GM12878 (cell line): ENCODE measurements at regions not wholly inside any gene's neighbourhood (a gene's known extent, or its start where the extent isn't known, plus 50 kb on each side); places are given as distances from the start of the nearest gene placed in this dataset.

Experiments
- ATAC-seq: fragments of 200-7000 bp; cut with Tn5 transposase; 3 replicates; pipeline ENCODE4 v1.9.1; 2020; ENCODE audit warnings: mild to moderate bottlenecking, moderate library complexity
- BruUV-seq: library from RNA; stranded (reverse); fragments of 400-500 nt; replicated peaks from 2 replicates; lab custom pipeline; 2021; lab: Mats Ljungman, UMichigan
- CTCF ChIA-PET: fragments of 300-600 bp; sonication (Branson Sonifier 250); formaldehyde crosslinking; extraction: SDS; loops from one replicate; lab custom pipeline; 2021; ENCODE audit warnings: inconsistent platforms; lab: Yijun Ruan, JAX
- POLR2A ChIA-PET: fragments of 350-600 bp; formaldehyde crosslinking; extraction: SDS; loops from one replicate; lab custom pipeline; 2021; ENCODE audit warnings: inconsistent platforms; lab: Charles Lee
- RAD21 ChIA-PET: fragments of 300-600 bp; sonication (Branson Sonifier 250); formaldehyde crosslinking; loops from one replicate; lab custom pipeline; 2023; ENCODE audit warnings: antibody characterized with exemption; ENCODE audit not compliant: unreplicated experiment; lab: Charles Lee
- SMC1A ChIA-PET: fragments of 300-600 bp; sonication (Branson Sonifier 250); formaldehyde crosslinking; loops from one replicate; lab custom pipeline; 2023; ENCODE audit not compliant: unreplicated experiment, uncharacterized antibody; lab: Charles Lee
- DNase-seq: peaks from one replicate; pipeline ENCODE4 v3.0.0-alpha.2; 2011; ENCODE audit warnings: low read depth, low spot score
- FAIRE-seq: peaks from 3 replicates; lab custom pipeline; 2011; peaks lifted over from hg19 to GRCh38; lab: Jason Lieb, UNC
- H2AFZ ChIP-seq: 2 replicates; pipeline ENCODE4 v1.6.0; 2011; ENCODE audit warnings: low read depth, low read length, control low read depth; ENCODE audit not compliant: control insufficient read depth
- H3K27ac ChIP-seq: 2 replicates; pipeline ENCODE4 v1.5.1; 2011; ENCODE audit warnings: control low read depth; ENCODE audit not compliant: control insufficient read depth, insufficient read depth
- H3K27me3 ChIP-seq, 2 experiments: replicated peaks in 1 of 2; 2 replicates each; pipeline versions ENCODE4 v1.6.0 to v1.6.1; 2011; ENCODE audit warnings: low read length in 1 of 2; ENCODE audit not compliant: control insufficient read depth in 2 of 2, insufficient read depth in 2 of 2
- H3K36me3 ChIP-seq, 2 experiments: 2 replicates each; pipeline ENCODE4 v1.5.1; 2011; ENCODE audit warnings: low read length in 1 of 2; ENCODE audit not compliant: control insufficient read depth in 2 of 2, insufficient read depth in 2 of 2
- H3K4me1 ChIP-seq: 2 replicates; pipeline ENCODE4 v1.6.1; 2011; ENCODE audit warnings: mild to moderate bottlenecking, low read length, moderate library complexity, mixed read lengths; ENCODE audit not compliant: control insufficient read depth, insufficient read depth
- H3K4me2 ChIP-seq: 2 replicates; pipeline ENCODE4 v1.6.0; 2011; ENCODE audit warnings: control low read depth; ENCODE audit not compliant: control insufficient read depth, insufficient read depth
- H3K4me3 ChIP-seq: fragments of 200-600 bp; sonication (generic); 2 replicates; pipeline ENCODE4 v1.5.1; 2016
- H3K79me2 ChIP-seq: 2 replicates; pipeline ENCODE4 v1.6.0; 2011; ENCODE audit warnings: low read length; ENCODE audit not compliant: control insufficient read depth, insufficient read depth
- H3K9ac ChIP-seq: 2 replicates; pipeline ENCODE4 v1.8.0; 2011; ENCODE audit warnings: low read length, control low read depth, mixed read lengths; ENCODE audit not compliant: control insufficient read depth, insufficient read depth
- H3K9me3 ChIP-seq: replicated peaks from 3 replicates; pipeline ENCODE4 v1.5.1; 2011; ENCODE audit warnings: mild to moderate bottlenecking, low read length; ENCODE audit not compliant: control insufficient read depth, insufficient read depth
- H4K20me1 ChIP-seq: 2 replicates; pipeline ENCODE4 v1.6.0; 2011; ENCODE audit not compliant: control insufficient read depth, insufficient read depth
- BMI1 ChIP-seq: fragments of 450-650 bp; IDR thresholded peaks from 2 replicates; pipeline ENCODE4 v1.6.1; 2016; ENCODE audit warnings: mild to moderate bottlenecking, moderate library complexity, borderline replicate concordance
- ESRRA ChIP-seq: IDR thresholded peaks from 2 replicates; pipeline ENCODE4 v1.6.1; 2012; ENCODE audit warnings: mild to moderate bottlenecking, low read length, improper control_type of control experiment
- KAT2A ChIP-seq: conservative IDR thresholded peaks from 2 replicates; pipeline ENCODE4 v1.6.1; 2011; ENCODE audit warnings: low read depth, low read length; ENCODE audit not compliant: control insufficient read depth
- KDM1A ChIP-seq: fragments of 200-600 bp; sonication (generic); IDR thresholded peaks from 2 replicates; pipeline ENCODE4 v1.6.1; 2016; ENCODE audit warnings: borderline replicate concordance
- MYB ChIP-seq: fragments of 150-350 bp; IDR thresholded peaks from 2 replicates; pipeline ENCODE4 v1.6.1; 2014; ENCODE audit warnings: mild to moderate bottlenecking, low read depth, low read length, borderline replicate concordance
- NFXL1 ChIP-seq: fragments of 450-650 bp; IDR thresholded peaks from 2 replicates; pipeline ENCODE4 v1.6.1; 2017; ENCODE audit warnings: antibody characterized with exemption, mild to moderate bottlenecking, borderline replicate concordance
- RELA ChIP-seq: fragments of 450-650 bp; IDR thresholded peaks from 2 replicates; pipeline ENCODE4 v1.8.0; 2014; ENCODE audit warnings: borderline replicate concordance; ENCODE audit not compliant: partially characterized antibody
- RFX5 ChIP-seq: IDR thresholded peaks from 2 replicates; pipeline ENCODE4 v1.6.1; 2011; ENCODE audit warnings: low read depth, low read length, improper control_type of control experiment
- SUPT20H ChIP-seq: IDR thresholded peaks from 2 replicates; pipeline ENCODE4 v1.6.1; 2011; ENCODE audit warnings: low read depth, mild to moderate bottlenecking, low read length, moderate library complexity, borderline replicate concordance; ENCODE audit not compliant: control insufficient read depth
- TCF7 ChIP-seq: IDR thresholded peaks from 2 replicates; pipeline ENCODE4 v1.6.1; 2014; ENCODE audit warnings: antibody characterized with exemption, borderline replicate concordance
- YBX1 ChIP-seq: fragments of 450-650 bp; IDR thresholded peaks from 2 replicates; pipeline ENCODE4 v1.6.1; 2016; ENCODE audit warnings: antibody characterized with exemption
- ZBTB33 ChIP-seq: fragments of 450-650 bp; IDR thresholded peaks from 2 replicates; pipeline ENCODE4 v1.6.1; 2017; ENCODE audit warnings: mild to moderate bottlenecking
- ZBTB4 ChIP-seq: fragments of 450-650 bp; formaldehyde crosslinking; IDR thresholded peaks from 2 replicates; pipeline ENCODE4 v1.4.0; 2022; ENCODE audit warnings: mild to moderate bottlenecking, moderate library complexity
- ZNF274 ChIP-seq: IDR thresholded peaks from one replicate; pipeline ENCODE4 v1.8.0; 2011; ENCODE audit not compliant: insufficient read length, insufficient read depth
- WGBS: methylation state at CpG from one replicate; pipeline ENCODE4 v1.1.6; 2016; ENCODE audit warnings: low lambda C conversion rate; ENCODE audit not compliant: insufficient replicate concordance, insufficient coverage; ENCODE audit errors: missing lambda C conversion rate; 5-methylcytosine and 5-hydroxymethylcytosine counted together
- in situ Hi-C: fragments of 300-500 bp; cut with MboI; formaldehyde crosslinking; loops from 9 replicates; pipeline ENCODE4 v1.14.3; 2018; ENCODE audit warnings: mixed read lengths
- intact Hi-C: fragments of 100-400 bp; cut with micrococcal nuclease; formaldehyde crosslinking; loops from one replicate; pipeline ENCODE4 v1.14.2; 2022; ENCODE audit not compliant: unreplicated experiment

GRCh38 chr7:12025246-12025645 is 185.8 kb upstream of the TMEM106B start:
- DNase-seq = no peak

More at GRCh38 chr7:12025246-12025645, 185.8 kb upstream of the TMEM106B start:
- BruUV-seq = no TSS peak
- ATAC-seq (no peak), FAIRE-seq (no peak)
- TF ChIP-seq TCF7 (no peak), ZBTB33 (no peak), ZBTB4 (CRISPR knock-in tag) (no peak), ESRRA (no peak), KDM1A (no peak), SUPT20H (no peak), NFXL1 (no peak), YBX1 (no peak), BMI1 (no peak), RFX5 (no peak), MYB (no peak), ZNF274 (no peak), RELA (no peak), KAT2A (no peak)
- Histone ChIP-seq H3K4me3 (no peak overlapping the region), H3K9me3 (no peaks in the 10 kb centered on the region), H3K79me2 (no peaks in the 10 kb centered on the region), H3K4me2 (no peak overlapping the region), H3K27me3 (no peaks in the 10 kb centered on the region; a peak in 1 of 4 replicates), H3K4me1 (no peaks in the 10 kb centered on the region), H4K20me1 (no peaks in the 10 kb centered on the region), H3K36me3 (no peaks in the 10 kb centered on the region), H3K27ac (no peak overlapping the region), H2AFZ (no peak overlapping the region), H3K9ac (no peak overlapping the region)
- CTCF ChIA-PET = no interaction called here
- 0% methylated on average over 1 of the region's 1 CpG for WGBS
- POLR2A ChIA-PET = no interaction called here
- in situ Hi-C loops (no loop called here), intact Hi-C loops (no loop called here)
- SMC1A ChIA-PET = interaction anchor here (0.6 kb wide), 1 partner anchor 1120 kb away, joined by 4 read pairs; no protein-coding TSS in a partner anchor
- RAD21 ChIA-PET = no interaction called here
